Esophagus squamous epithelium (tissue), 5 donors: ENCODE measurements at regions not wholly inside any gene's neighbourhood (a gene's known extent, or its start where the extent isn't known, plus 50 kb on each side); places are given as distances from the start of the nearest gene placed in this dataset.

Source experiments
- DNase-seq: peaks from one replicate; lab custom pipeline; 2025; lab: John Stamatoyannopoulos, UW
- H3K27ac ChIP-seq, 4 donors: fragments of 200-600 bp; sonication (generic); one replicate each; pipeline ENCODE4 v1.5.1; 2016 to 2019; ENCODE audit warnings: mild to moderate bottlenecking in 1 of 4
- H3K27me3 ChIP-seq, 4 donors: fragments of 200-600 bp; sonication (generic); 1 replicate in 3 of 4; 2 replicates in 1 of 4; pipeline versions ENCODE4 v1.5.1 to v1.6.0; 2017 to 2021; ENCODE audit warnings: antibody characterized with exemption in 1 of 4
- H3K36me3 ChIP-seq, 3 donors: fragments of 200-600 bp; sonication (generic); one replicate each; pipeline ENCODE4 v1.5.1; 2016 to 2019
- H3K4me1 ChIP-seq, 3 donors: fragments of 200-600 bp; sonication (generic); one replicate each; pipeline ENCODE4 v1.5.1; 2017 to 2019
- H3K4me3 ChIP-seq, 4 donors: fragments of 200-600 bp; sonication (generic); 1 replicate in 3 of 4; 2 replicates in 1 of 4; pipeline ENCODE4 v1.5.1; 2016 to 2019; ENCODE audit warnings: mild to moderate bottlenecking in 2 of 4, moderate library complexity in 1 of 4
- H3K9me3 ChIP-seq, 3 donors: fragments of 200-600 bp; sonication (generic); one replicate each; pipeline ENCODE4 v1.5.1; 2016 to 2019
- CTCF ChIP-seq, 6 experiments: fragments of 450-650 bp in 4 of 6; fragments of 200-600 bp in 2 of 6; sonication (generic) in 2 of 6; IDR thresholded peaks; one replicate each; pipeline ENCODE4 v1.5.1; 2016 to 2019; ENCODE audit warnings: antibody characterized with exemption in 6 of 6, mild to moderate bottlenecking in 4 of 6, moderate library complexity in 4 of 6
- POLR2A ChIP-seq, 4 donors: fragments of 450-650 bp; IDR thresholded peaks; one replicate each; pipeline ENCODE4 v1.6.1; 2017; ENCODE audit warnings: antibody characterized with exemption in 4 of 4, mild to moderate bottlenecking in 4 of 4, moderate library complexity in 3 of 4
- WGBS, 2 donors: methylation state at CpG; one replicate each; pipeline ENCODE4 v1.1.5; 2018; 5-methylcytosine and 5-hydroxymethylcytosine counted together
- intact Hi-C: fragments of 100-400 bp; cut with DNase I; formaldehyde crosslinking; loops from one replicate; pipeline ENCODE4 v1.15.0; 2022
- donor health status: DM: yes; HTN: yes; CAD: no.

GRCh38 chrY:19644889-19645638, 99.5 kb downstream of the KDM5D start:
- TF ChIP-seq POLR2A (IDR thresholded peaks at IDR 0.05) (no peak), CTCF (IDR thresholded peaks at IDR 0.05) (no peak)
- intact Hi-C loops: no loop called here
- WGBS, 2 donors: 28% methylated on average over 2 of the region's 3 CpGs; no CpG with 5 or more reads in 1 of the 2 donors
- Histone ChIP-seq H3K27ac (no peak overlapping the region), H3K4me3 (no peak overlapping the region), H3K27me3 (no peaks in the 10 kb centered on the region), H3K36me3 (no peaks in the 10 kb centered on the region), H3K4me1 (no peaks in the 10 kb centered on the region), H3K9me3 (no peaks in the 10 kb centered on the region)
- no peak for DNase-seq

GRCh38 chrY:19637651-19638347, 106.7 kb downstream of the KDM5D start:
- Histone ChIP-seq H3K27me3 (no peaks in the 10 kb centered on the region), H3K36me3 (no peaks in the 10 kb centered on the region), H3K4me3 (no peak overlapping the region), H3K9me3 (no peaks in the 10 kb centered on the region), H3K27ac (no peak overlapping the region), H3K4me1 (no peaks in the 10 kb centered on the region)
- no peak for DNase-seq
- intact Hi-C loops: no loop called here
- no peak for TF ChIP-seq CTCF (IDR thresholded peaks at IDR 0.05)
- 54% methylated on average over 4 of the region's 4 CpGs; no CpG with 5 or more reads in 1 of the 2 donors for WGBS, 2 donors

- Histone ChIP-seq H3K27me3 (no peaks in the 10 kb centered on the region), H3K4me3 (no peak overlapping the region), H3K36me3 (no peaks in the 10 kb centered on the region), H3K27ac (no peak overlapping the region), H3K9me3 (no peaks in the 10 kb centered on the region), H3K4me1 (no peaks in the 10 kb centered on the region)
- intact Hi-C loops: no loop called here
- WGBS, 2 donors: 67% methylated on average over 2 of the region's 2 CpGs; no CpG with 5 or more reads in 1 of the 2 donors
- no peak for DNase-seq
- TF ChIP-seq CTCF (IDR thresholded peaks at IDR 0.05) (no peak), POLR2A (IDR thresholded peaks at IDR 0.05) (no peak)
Measured at GRCh38 chrY:19628926-19629325, 115.6 kb downstream of the KDM5D start.

GRCh38 chrY:19622392-19622791, 122.1 kb downstream of the KDM5D start:
- Histone ChIP-seq H3K27me3 (no peaks in the 10 kb centered on the region), H3K4me3 (no peak overlapping the region), H3K9me3 (no peaks in the 10 kb centered on the region), H3K4me1 (no peaks in the 10 kb centered on the region), H3K27ac (no peak overlapping the region), H3K36me3 (no peaks in the 10 kb centered on the region)
- no peak for DNase-seq
- TF ChIP-seq POLR2A (IDR thresholded peaks at IDR 0.05): no peak
- TF ChIP-seq CTCF (IDR thresholded peaks at IDR 0.05): no peak
- whole genome bisulfite sequencing, 2 donors: 73% methylated on average over 2 of the region's 3 CpGs; no CpG with 5 or more reads in 1 of the 2 donors
- intact Hi-C loops: no loop called here

GRCh38 chrY:19621756-19622155, 122.8 kb downstream of the KDM5D start:
- Histone ChIP-seq H3K9me3 (no peaks in the 10 kb centered on the region), H3K4me3 (no peak overlapping the region), H3K4me1 (no peaks in the 10 kb centered on the region), H3K27ac (no peak overlapping the region), H3K27me3 (no peaks in the 10 kb centered on the region), H3K36me3 (no peaks in the 10 kb centered on the region)
- no peak for TF ChIP-seq CTCF (IDR thresholded peaks at IDR 0.05)
- no peak for TF ChIP-seq POLR2A (IDR thresholded peaks at IDR 0.05)
- DNase-seq: no peak
- intact Hi-C loops: no loop called here
